CD8-positive, alpha-beta memory T cell (primary cell): ENCODE measurements at regions not wholly inside any gene's neighbourhood (a gene's known extent, or its start where the extent isn't known, plus 50 kb on each side); places are given as distances from the start of the nearest gene placed in this dataset.

Source experiments
- CTCF ChIA-PET: fragments of 350-600 bp; sonication (Branson Sonifier 250); formaldehyde crosslinking; loops from one replicate; lab custom pipeline; 2021; ENCODE audit warnings: antibody characterized with exemption; lab: Charles Lee
- POLR2A ChIA-PET: fragments of 350-600 bp; sonication (Branson Sonifier 250); formaldehyde crosslinking; loops from one replicate; lab custom pipeline; 2021; ENCODE audit warnings: antibody characterized with exemption; lab: Charles Lee
- DNase-seq, 5 donors: peaks; one replicate each; pipeline versions ENCODE4 v3.0.0 to v3.0.0-alpha.2; 2020 to 2022; ENCODE audit warnings: mixed read lengths in 1 of 5
- H3K27ac ChIP-seq: one replicate; pipeline ENCODE4 v1.7.0; 2013; ENCODE audit warnings: low read depth, mild to moderate bottlenecking, low read length, moderate library complexity
- H3K27me3 ChIP-seq: 2 replicates; pipeline ENCODE4 v1.7.0; 2013; ENCODE audit warnings: low read length, mild to moderate bottlenecking; ENCODE audit not compliant: insufficient read depth, poor library complexity, severe bottlenecking
- H3K36me3 ChIP-seq: 2 replicates; pipeline ENCODE4 v1.7.0; 2013; ENCODE audit warnings: mild to moderate bottlenecking, low read length, moderate library complexity; ENCODE audit not compliant: insufficient read depth
- H3K4me1 ChIP-seq: 2 replicates; pipeline ENCODE4 v1.7.0; 2013; ENCODE audit warnings: mild to moderate bottlenecking, low read length, moderate library complexity; ENCODE audit not compliant: insufficient read depth
- H3K4me3 ChIP-seq: 2 replicates; pipeline ENCODE4 v1.7.0; 2013; ENCODE audit warnings: mild to moderate bottlenecking, low read length
- H3K9me3 ChIP-seq: 2 replicates; pipeline ENCODE4 v1.7.0; 2013; ENCODE audit warnings: mild to moderate bottlenecking, low read length
- H3K27ac Mint-ChIP-seq, 8 donors: one replicate each; pipeline ENCODE4 v1.8.0; 2020 to 2021; ENCODE audit warnings: mixed read lengths in 8 of 8, mild to moderate bottlenecking in 6 of 8, inconsistent platforms in 3 of 8, moderate library complexity in 3 of 8
- H3K27me3 Mint-ChIP-seq, 2 donors: one replicate each; pipeline ENCODE4 v1.8.0; 2020 to 2021; ENCODE audit warnings: mixed read lengths in 2 of 2, mild to moderate bottlenecking in 1 of 2, moderate library complexity in 1 of 2
- H3K36me3 Mint-ChIP-seq, 3 donors: one replicate each; pipeline ENCODE4 v1.8.0; 2020 to 2021; ENCODE audit warnings: mixed read lengths in 3 of 3, inconsistent platforms in 1 of 3, mild to moderate bottlenecking in 1 of 3
- H3K4me1 Mint-ChIP-seq, 3 donors: one replicate each; pipeline ENCODE4 v1.8.0; 2020 to 2021; ENCODE audit warnings: mixed read lengths in 3 of 3, inconsistent platforms in 1 of 3, mild to moderate bottlenecking in 1 of 3
- H3K4me3 Mint-ChIP-seq, 7 donors: one replicate each; pipeline ENCODE4 v1.8.0; 2020 to 2021; ENCODE audit warnings: mixed read lengths in 7 of 7, mild to moderate bottlenecking in 6 of 7, moderate library complexity in 4 of 7, inconsistent platforms in 2 of 7
- H3K9me3 Mint-ChIP-seq, 5 donors: one replicate each; pipeline ENCODE4 v1.8.0; 2020 to 2022; ENCODE audit warnings: mixed read lengths in 5 of 5, mild to moderate bottlenecking in 3 of 5, moderate library complexity in 2 of 5, inconsistent platforms in 1 of 5

- no peaks in the 10 kb centered on the region for H3K9me3 ChIP-seq
- H3K4me3 ChIP-seq: no peak overlapping the region
- no peaks in the 10 kb centered on the region for H3K36me3 ChIP-seq
- DNase-seq: no peak
- POLR2A ChIA-PET: interaction anchor here (0.6 kb wide), 1 partner anchor 750 kb away, joined by 3 read pairs; no protein-coding TSS in a partner anchor
- H3K4me1 ChIP-seq: peaks cover 11% of the 10 kb centered on the region
- Mint-ChIP-seq H3K27ac (peak overlapping the region in 7 of 8 donors; percentile 6 to 86 (median 57)), H3K4me3 (peak overlapping the region; percentile 75 to 95 (median 83)), H3K27me3 (peaks cover 0 to 2% of the 10 kb centered on the region in 2 donors), H3K9me3 (no peaks in the 10 kb centered on the region), H3K36me3 (no peaks in the 10 kb centered on the region), H3K4me1 (peaks cover 12 to 22% (median 17%) of the 10 kb centered on the region in 3 donors)
- H3K27ac ChIP-seq: no peak overlapping the region
- CTCF ChIA-PET: interaction anchor here (0.7 to 1.2 kb wide), 7 partner anchors 9 to 1414 kb away, joined by 3 to 6 read pairs (median 3); partner anchors contain the start of gene JARID2
- no peaks in the 10 kb centered on the region for H3K27me3 ChIP-seq
These were observed 92.5 kb downstream of the CD83 start for GRCh38 chr6:14210077-14210476.

- POLR2A ChIA-PET: interaction anchor here (0.6 kb wide), 1 partner anchor 749 kb away, joined by 3 read pairs; no protein-coding TSS in a partner anchor
- H3K4me1 ChIP-seq: peaks cover 11% of the 10 kb centered on the region
- Mint-ChIP-seq H3K36me3 (no peaks in the 10 kb centered on the region), H3K4me3 (peak overlapping the region; percentile 85 to 95 (median 85)), H3K4me1 (peaks cover 12 to 22% (median 17%) of the 10 kb centered on the region in 3 donors), H3K27ac (peak overlapping the region; percentile 5 to 84 (median 70)), H3K27me3 (peaks cover 0 to 7% of the 10 kb centered on the region in 2 donors), H3K9me3 (no peaks in the 10 kb centered on the region)
- no peaks in the 10 kb centered on the region for H3K9me3 ChIP-seq
- CTCF ChIA-PET: interaction anchor here (0.7 to 1.5 kb wide), 25 partner anchors 9 to 1413 kb away, joined by 3 to 6 read pairs (median 3); partner anchors contain the start of gene JARID2
- H3K27me3 ChIP-seq: no peaks in the 10 kb centered on the region
- H3K36me3 ChIP-seq: no peaks in the 10 kb centered on the region
- peak; percentile 81 to 91 (median 87) for DNase-seq
- peak overlapping the region; percentile 49 for H3K27ac ChIP-seq
- H3K4me3 ChIP-seq: peak overlapping the region; percentile 79
These were observed 93.3 kb downstream of the CD83 start for GRCh38 chr6:14210663-14211561.

DNA sequence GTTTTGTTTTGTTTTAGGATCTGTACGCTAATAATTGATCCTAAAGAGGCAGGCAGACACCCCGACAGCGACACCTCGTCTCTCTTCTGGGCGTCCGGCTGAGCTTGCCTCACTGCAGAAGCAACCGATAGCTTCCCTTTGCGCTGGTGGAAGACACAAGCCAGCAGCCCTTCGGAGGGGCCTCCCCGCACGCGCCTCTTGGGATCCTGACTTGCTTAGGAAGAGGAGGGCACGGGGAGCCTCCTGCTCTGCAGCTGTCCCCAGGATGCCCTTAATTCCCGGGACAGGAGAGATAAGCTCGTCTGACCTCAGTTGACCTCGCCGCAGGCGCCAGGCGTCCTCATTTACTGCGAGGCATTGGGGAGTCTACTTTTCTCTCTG lies 94.0 kb downstream of the CD83 start:
- Histone ChIP-seq H3K4me1 (peaks cover 11% of the 10 kb centered on the region), H3K36me3 (no peaks in the 10 kb centered on the region), H3K27me3 (no peaks in the 10 kb centered on the region), H3K4me3 (peak overlapping the region; percentile 79), H3K27ac (peak overlapping the region; percentile 45), H3K9me3 (no peaks in the 10 kb centered on the region)
- CTCF ChIA-PET: interaction anchor here (0.7 to 1.5 kb wide), 21 partner anchors 8 to 1411 kb away, joined by 3 to 5 read pairs (median 3); partner anchors contain the start of gene JARID2
- Mint-ChIP-seq H3K27me3 (peaks cover 0 to 8% of the 10 kb centered on the region in 2 donors), H3K4me1 (peaks cover 12 to 22% (median 17%) of the 10 kb centered on the region in 3 donors), H3K9me3 (no peaks in the 10 kb centered on the region), H3K27ac (peak overlapping the region in 7 of 8 donors; percentile 24 to 84 (median 69)), H3K36me3 (no peaks in the 10 kb centered on the region), H3K4me3 (peak overlapping the region; percentile 85 to 95 (median 85))
- peak in 3 of 5 donors; percentile 6 to 52 (median 6) for DNase-seq
- POLR2A ChIA-PET: no interaction called here

- H3K9me3 ChIP-seq: no peaks in the 10 kb centered on the region
- Mint-ChIP-seq H3K4me3 (peak overlapping the region; percentile 85 to 95 (median 85)), H3K27me3 (peaks cover 0 to 8% of the 10 kb centered on the region in 2 donors), H3K9me3 (no peaks in the 10 kb centered on the region), H3K36me3 (no peaks in the 10 kb centered on the region), H3K4me1 (peaks cover 12 to 22% (median 17%) of the 10 kb centered on the region in 3 donors), H3K27ac (peak overlapping the region in 6 of 8 donors; percentile 36 to 91 (median 77))
- peak overlapping the region; percentile 79 for H3K4me3 ChIP-seq
- no peaks in the 10 kb centered on the region for H3K27me3 ChIP-seq
- H3K36me3 ChIP-seq: no peaks in the 10 kb centered on the region
- CTCF ChIA-PET: interaction anchor here (0.7 to 1.5 kb wide), 21 partner anchors 8 to 1411 kb away, joined by 3 to 5 read pairs (median 3); partner anchors contain the start of gene JARID2
- peaks cover 11% of the 10 kb centered on the region for H3K4me1 ChIP-seq
- H3K27ac ChIP-seq: no peak overlapping the region
- POLR2A ChIA-PET: no interaction called here
- DNase-seq: no peak
These were observed 94.4 kb downstream of the CD83 start for GRCh38 chr6:14212020-14212419.

DNA sequence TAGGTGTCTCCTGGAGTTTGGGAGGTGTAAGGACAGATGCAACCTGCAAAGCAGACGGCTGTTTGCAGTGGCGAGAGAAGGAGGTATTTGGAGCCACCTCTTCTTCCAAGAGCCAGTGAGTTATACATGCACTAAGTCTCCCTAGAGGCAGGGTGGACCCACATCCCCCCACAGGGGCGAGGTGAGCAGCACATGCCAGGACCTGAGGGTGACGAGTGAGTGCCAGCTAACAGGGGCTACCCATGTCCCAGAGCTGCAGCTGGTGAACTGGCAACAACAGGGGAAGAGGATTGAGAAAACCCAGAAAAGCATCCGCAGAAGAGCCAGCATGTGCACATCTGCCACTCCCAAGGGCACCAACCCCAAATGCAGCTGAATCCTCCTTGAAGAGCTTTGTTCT lies 95.1 kb downstream of the CD83 start:
- Mint-ChIP-seq H3K27ac (no peak overlapping the region), H3K4me1 (peaks cover 12 to 22% (median 17%) of the 10 kb centered on the region in 3 donors), H3K4me3 (peak overlapping the region in 1 of 7 donors; percentile 95), H3K27me3 (peaks cover 0 to 8% of the 10 kb centered on the region in 2 donors), H3K36me3 (no peaks in the 10 kb centered on the region), H3K9me3 (no peaks in the 10 kb centered on the region)
- POLR2A ChIA-PET: interaction anchor here (0.6 kb wide), 1 partner anchor 1149 kb away, joined by 13 read pairs; no protein-coding TSS in a partner anchor
- H3K27me3 ChIP-seq: no peaks in the 10 kb centered on the region
- no peak overlapping the region for H3K4me3 ChIP-seq
- H3K27ac ChIP-seq: no peak overlapping the region
- CTCF ChIA-PET: interaction anchor here (1.2 to 1.5 kb wide), 4 partner anchors 16 to 1227 kb away, joined by 3 to 4 read pairs (median 3); partner anchors contain the start of gene JARID2
- DNase-seq: no peak
- H3K4me1 ChIP-seq: peaks cover 11% of the 10 kb centered on the region
- no peaks in the 10 kb centered on the region for H3K36me3 ChIP-seq
- no peaks in the 10 kb centered on the region for H3K9me3 ChIP-seq

GRCh38 chr6:14216946-14217684 lies 99.5 kb downstream of the CD83 start:
- H3K27me3 ChIP-seq: no peaks in the 10 kb centered on the region
- H3K36me3 Mint-ChIP-seq: no peaks in the 10 kb centered on the region
- H3K4me3 Mint-ChIP-seq: no peak overlapping the region
- no peak overlapping the region for H3K4me3 ChIP-seq
- peaks cover under 1 to 2% (median 1%) of the 10 kb centered on the region in 3 donors for H3K4me1 Mint-ChIP-seq
- DNase-seq: no peak
- no peak overlapping the region for H3K27ac ChIP-seq
- H3K27me3 Mint-ChIP-seq: peaks cover 6 to 10% of the 10 kb centered on the region in 2 donors
- H3K27ac Mint-ChIP-seq: peak overlapping the region in 1 of 8 donors; percentile 5
- H3K4me1 ChIP-seq: peaks cover 3% of the 10 kb centered on the region
- H3K36me3 ChIP-seq: no peaks in the 10 kb centered on the region
- no peaks in the 10 kb centered on the region for H3K9me3 Mint-ChIP-seq
- no peaks in the 10 kb centered on the region for H3K9me3 ChIP-seq
- ChIA-PET CTCF (no interaction called here), POLR2A (no interaction called here)

DNA sequence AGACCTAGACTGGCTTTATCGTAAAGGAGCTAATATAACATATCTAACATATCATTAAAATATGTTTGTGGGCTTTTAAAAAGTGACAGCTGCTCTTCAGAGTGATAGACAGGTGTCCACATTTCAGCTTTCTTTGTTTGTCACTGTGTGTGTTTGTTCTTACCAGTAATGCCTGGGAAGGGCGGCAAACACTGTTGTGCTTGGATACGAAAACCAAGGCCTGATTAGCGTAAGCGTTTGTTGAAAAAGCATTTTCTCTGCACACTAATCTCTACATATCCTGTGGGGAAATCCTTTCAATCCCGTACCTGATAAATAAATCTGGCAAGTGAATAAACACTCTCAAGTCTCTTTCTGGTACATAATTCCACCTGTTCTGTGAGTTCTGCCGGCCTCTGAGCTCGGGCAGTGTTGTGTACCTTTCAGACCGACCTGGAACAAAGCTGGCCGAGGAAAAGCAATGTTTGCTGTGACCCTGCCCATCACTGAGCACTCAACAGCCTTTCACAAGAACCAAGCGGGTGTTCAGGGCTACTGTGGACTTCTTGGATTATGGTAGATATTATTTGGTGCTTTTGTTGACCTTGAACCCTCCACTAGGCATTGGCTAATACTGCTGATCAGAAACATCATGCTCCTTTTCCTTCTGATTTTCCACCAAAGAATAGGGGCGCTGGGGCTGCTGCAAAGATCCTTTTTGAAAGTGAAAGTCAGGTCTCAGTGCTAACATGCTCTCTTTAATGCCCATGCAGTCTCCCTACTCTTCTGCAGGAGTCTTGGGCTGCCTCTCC lies 100.4 kb downstream of the CD83 start:
- ChIA-PET CTCF (no interaction called here), POLR2A (no interaction called here)
- Histone ChIP-seq H3K27me3 (no peaks in the 10 kb centered on the region), H3K36me3 (no peaks in the 10 kb centered on the region), H3K4me3 (no peak overlapping the region), H3K9me3 (no peaks in the 10 kb centered on the region), H3K27ac (no peak overlapping the region), H3K4me1 (no peaks in the 10 kb centered on the region)
- no peaks in the 10 kb centered on the region for H3K9me3 Mint-ChIP-seq
- H3K4me3 Mint-ChIP-seq: no peak overlapping the region
- no peaks in the 10 kb centered on the region for H3K36me3 Mint-ChIP-seq
- H3K4me1 Mint-ChIP-seq: no peaks in the 10 kb centered on the region
- peaks cover 10 to 13% of the 10 kb centered on the region in 2 donors for H3K27me3 Mint-ChIP-seq
- H3K27ac Mint-ChIP-seq: no peak overlapping the region
- DNase-seq: no peak
